ENCODE measurements at regions not wholly inside any gene's neighbourhood (a gene's known extent, or its start where the extent isn't known, plus 50 kb on each side); places are given as distances from the start of the nearest gene placed in this dataset.

- TF ChIP-seq, protein P1, sequence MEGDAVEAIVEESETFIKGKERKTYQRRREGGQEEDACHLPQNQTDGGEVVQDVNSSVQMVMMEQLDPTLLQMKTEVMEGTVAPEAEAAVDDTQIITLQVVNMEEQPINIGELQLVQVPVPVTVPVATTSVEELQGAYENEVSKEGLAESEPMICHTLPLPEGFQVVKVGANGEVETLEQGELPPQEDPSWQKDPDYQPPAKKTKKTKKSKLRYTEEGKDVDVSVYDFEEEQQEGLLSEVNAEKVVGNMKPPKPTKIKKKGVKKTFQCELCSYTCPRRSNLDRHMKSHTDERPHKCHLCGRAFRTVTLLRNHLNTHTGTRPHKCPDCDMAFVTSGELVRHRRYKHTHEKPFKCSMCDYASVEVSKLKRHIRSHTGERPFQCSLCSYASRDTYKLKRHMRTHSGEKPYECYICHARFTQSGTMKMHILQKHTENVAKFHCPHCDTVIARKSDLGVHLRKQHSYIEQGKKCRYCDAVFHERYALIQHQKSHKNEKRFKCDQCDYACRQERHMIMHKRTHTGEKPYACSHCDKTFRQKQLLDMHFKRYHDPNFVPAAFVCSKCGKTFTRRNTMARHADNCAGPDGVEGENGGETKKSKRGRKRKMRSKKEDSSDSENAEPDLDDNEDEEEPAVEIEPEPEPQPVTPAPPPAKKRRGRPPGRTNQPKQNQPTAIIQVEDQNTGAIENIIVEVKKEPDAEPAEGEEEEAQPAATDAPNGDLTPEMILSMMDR (IDR thresholded peaks at IDR 0.05): no peak
- TF ChIP-seq POLR2A (IDR thresholded peaks at IDR 0.05): no peak
- Histone ChIP-seq H3K27ac (no peak overlapping the region), H3K9me3 (peaks cover 0 to 6% (median 0%) of the 10 kb centered on the region in 12 donors), H3K4me3 (no peak overlapping the region), H3K4me1 (no peaks in the 10 kb centered on the region), H3K36me3 (no peaks in the 10 kb centered on the region), H3K27me3 (no peaks in the 10 kb centered on the region)
- intact Hi-C loops (cut with DNase I): no loop called here
- DNase-seq: no peak
- no peak for ATAC-seq
Measured at GRCh38 chr14:82342596-82342995, 808.9 kb upstream of the SEL1L start.

GRCh38 chr14:82345184-82345583, 811.5 kb upstream of the SEL1L start:
- H3K4me1 ChIP-seq: no peaks in the 10 kb centered on the region
- no peak for ATAC-seq
- TF ChIP-seq, protein P1 (IDR thresholded peaks at IDR 0.05): no peak
- TF ChIP-seq POLR2A (IDR thresholded peaks at IDR 0.05): no peak
- H3K27me3 ChIP-seq: no peaks in the 10 kb centered on the region
- H3K27ac ChIP-seq: no peak overlapping the region
- intact Hi-C loops (cut with DNase I): no loop called here
- DNase-seq: no peak
- peaks cover 0 to 6% (median 0%) of the 10 kb centered on the region in 12 donors for H3K9me3 ChIP-seq
- no peak overlapping the region for H3K4me3 ChIP-seq
- no peaks in the 10 kb centered on the region for H3K36me3 ChIP-seq

GRCh38 chr14:82354126-82354525, 820.5 kb upstream of the SEL1L start:
- Histone ChIP-seq H3K27me3 (no peaks in the 10 kb centered on the region), H3K27ac (no peak overlapping the region), H3K9me3 (peaks cover 0 to 22% (median 0%) of the 10 kb centered on the region in 12 donors), H3K4me1 (no peaks in the 10 kb centered on the region), H3K4me3 (no peak overlapping the region), H3K36me3 (no peaks in the 10 kb centered on the region)
- no peak for DNase-seq
- no peak for ATAC-seq
- intact Hi-C loops (cut with DNase I): no loop called here
- TF ChIP-seq, protein P1 (IDR thresholded peaks at IDR 0.05): no peak
- no peak for TF ChIP-seq POLR2A (IDR thresholded peaks at IDR 0.05)

- peaks cover 0 to 14% (median 0%) of the 10 kb centered on the region in 12 donors for H3K9me3 ChIP-seq
- intact Hi-C loops (cut with DNase I): no loop called here
- WGBS, 4 donors: 57 to 68% (median 64%) methylated on average over 3 of the region's 3 CpGs
- no peak for DNase-seq
- no peak overlapping the region for H3K27ac ChIP-seq
- H3K4me1 ChIP-seq: no peaks in the 10 kb centered on the region
- no peak for TF ChIP-seq POLR2A (IDR thresholded peaks at IDR 0.05)
- TF ChIP-seq, protein P1 (IDR thresholded peaks at IDR 0.05): no peak
- H3K36me3 ChIP-seq: no peaks in the 10 kb centered on the region
- H3K27me3 ChIP-seq: no peaks in the 10 kb centered on the region
- ATAC-seq: no peak
- H3K4me3 ChIP-seq: no peak overlapping the region
Measured at GRCh38 chr14:82359201-82359600, 825.5 kb upstream of the SEL1L start.
